IPS-20b (cell line): ENCODE measurements at regions not wholly inside any gene's neighbourhood (a gene's known extent, or its start where the extent isn't known, plus 50 kb on each side); places are given as distances from the start of the nearest gene placed in this dataset.
"Not testable (repeated sequence)": the region's sequence is repeated elsewhere in the genome, so short reads cannot be mapped to it uniquely, and the experiment has no call there.

Source experiments
- H3K27ac ChIP-seq: one replicate; pipeline ENCODE4 v1.5.1; 2013; ENCODE audit warnings: low read length
- H3K27me3 ChIP-seq: 2 replicates; pipeline ENCODE4 v1.6.1; 2013; ENCODE audit warnings: mild to moderate bottlenecking, low read length, inconsistent platforms; ENCODE audit not compliant: insufficient read depth
- H3K36me3 ChIP-seq: 2 replicates; pipeline ENCODE4 v1.6.1; 2013; ENCODE audit warnings: low read depth, mild to moderate bottlenecking, inconsistent platforms, low read length, moderate library complexity; ENCODE audit not compliant: insufficient read depth
- H3K4me1 ChIP-seq: 2 replicates; pipeline ENCODE4 v1.6.1; 2013; ENCODE audit warnings: mild to moderate bottlenecking, control low read depth, inconsistent platforms, low read length, moderate library complexity; ENCODE audit not compliant: insufficient read depth
- H3K4me3 ChIP-seq: 2 replicates; pipeline ENCODE4 v1.5.1; 2013; ENCODE audit warnings: mild to moderate bottlenecking, low read length, inconsistent platforms
- H3K9ac ChIP-seq: 2 replicates; pipeline ENCODE4 v1.6.1; 2013; ENCODE audit warnings: low read depth, mild to moderate bottlenecking, inconsistent platforms, low read length, moderate library complexity
- H3K9me3 ChIP-seq: 2 replicates; pipeline ENCODE4 v1.6.1; 2013; ENCODE audit warnings: mild to moderate bottlenecking, low read depth, low read length, inconsistent platforms; ENCODE audit not compliant: insufficient read depth

- H3K4me1 ChIP-seq, result no peaks in the 10 kb centered on the region
- no peaks in the 10 kb centered on the region for H3K27me3 ChIP-seq
- H3K9ac ChIP-seq, result no peak overlapping the region
- H3K36me3 ChIP-seq, result no peaks in the 10 kb centered on the region
- peaks cover 82% of the 10 kb centered on the region for H3K9me3 ChIP-seq
- no peak overlapping the region for H3K4me3 ChIP-seq
- H3K27ac ChIP-seq, result no peak overlapping the region
Observed at GRCh38 chr7:56199639-56200038, 83.4 kb upstream of the NUPR2 start.

DNA sequence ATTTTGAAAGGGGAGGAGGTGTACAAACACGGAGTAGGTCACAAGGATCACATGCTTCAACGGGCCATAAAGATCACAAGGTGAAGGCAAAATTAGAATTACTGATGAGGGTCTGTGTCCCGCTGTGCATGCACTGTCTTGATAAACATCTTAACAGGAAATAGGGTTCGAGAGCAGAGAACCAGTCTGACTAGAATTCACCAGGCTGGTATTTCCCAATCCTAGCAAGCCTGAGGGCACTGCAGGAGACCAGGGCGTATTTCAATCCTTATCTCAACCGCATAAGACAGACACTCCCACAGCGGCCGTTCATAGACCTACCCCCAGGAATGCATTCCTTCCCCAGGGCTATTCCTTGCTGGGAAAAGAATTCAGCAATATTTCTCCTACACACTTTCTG lies 80.0 kb upstream of the NUPR2 start:
- peaks cover 84% of the 10 kb centered on the region for H3K9me3 ChIP-seq
- H3K9ac ChIP-seq, H3K4me1 ChIP-seq, H3K36me3 ChIP-seq, H3K27me3 ChIP-seq, H3K4me3 ChIP-seq, H3K27ac ChIP-seq: not testable (repeated sequence)

DNA sequence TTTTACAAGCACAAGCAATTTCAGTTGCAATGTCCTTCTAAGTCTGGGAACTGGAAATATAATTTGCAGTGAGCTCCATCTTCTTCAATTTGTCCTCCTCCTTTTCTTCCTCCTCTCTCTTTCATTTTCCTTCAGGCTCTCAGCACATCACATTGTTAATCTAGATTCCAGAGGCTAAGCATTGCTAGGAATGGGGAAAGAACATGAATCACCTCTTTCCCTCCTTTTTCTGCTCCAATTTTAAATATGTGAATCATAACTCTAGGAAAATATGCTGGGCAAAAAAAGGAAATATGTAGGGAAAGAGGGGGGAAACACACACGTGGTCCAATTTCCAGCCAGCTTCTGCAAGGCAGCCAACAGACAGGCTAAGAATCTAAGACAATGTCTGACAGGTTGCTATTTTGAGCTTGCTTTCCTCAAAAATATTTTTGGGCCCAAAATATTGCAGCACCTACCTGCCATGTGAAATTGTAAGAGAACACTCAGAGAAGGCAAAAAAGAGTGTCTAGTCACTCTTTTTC lies 72.7 kb upstream of the NUPR2 start:
- Histone ChIP-seq H3K9me3 (peaks cover 98% of the 10 kb centered on the region), H3K27me3 (no peaks in the 10 kb centered on the region), H3K36me3 (no peaks in the 10 kb centered on the region), H3K4me3 (no peak overlapping the region), H3K9ac (no peak overlapping the region), H3K27ac (no peak overlapping the region), H3K4me1 (no peaks in the 10 kb centered on the region)

DNA sequence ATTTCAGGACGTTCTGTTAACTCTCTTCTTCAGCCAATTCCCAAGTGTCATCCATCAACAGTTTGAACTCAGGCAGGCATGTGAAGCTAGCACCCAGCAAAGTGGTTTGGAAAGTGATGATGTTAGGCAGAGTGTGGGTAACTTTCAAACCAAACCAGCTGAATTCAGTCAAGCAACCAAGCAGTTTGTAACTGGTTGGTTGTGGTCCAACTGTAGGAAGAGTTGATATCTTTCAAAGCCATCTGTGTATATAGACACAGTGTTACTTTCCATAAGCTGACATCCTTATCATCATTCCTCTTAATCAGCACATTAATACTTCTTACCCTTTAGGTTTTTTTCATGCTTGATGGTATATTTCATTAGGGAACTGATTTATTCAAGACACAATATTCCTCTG lies 72.2 kb upstream of the NUPR2 start:
- Histone ChIP-seq H3K9me3 (peaks cover 98% of the 10 kb centered on the region), H3K36me3 (no peaks in the 10 kb centered on the region), H3K27ac (no peak overlapping the region), H3K27me3 (no peaks in the 10 kb centered on the region), H3K4me3 (no peak overlapping the region), H3K4me1 (no peaks in the 10 kb centered on the region), H3K9ac (no peak overlapping the region)

GRCh38 chr7:56181010-56181409 lies 64.8 kb upstream of the NUPR2 start:
- Histone ChIP-seq H3K27me3 (no peaks in the 10 kb centered on the region), H3K9ac (no peak overlapping the region), H3K4me3 (no peak overlapping the region), H3K4me1 (no peaks in the 10 kb centered on the region), H3K27ac (no peak overlapping the region), H3K9me3 (peaks cover 95% of the 10 kb centered on the region), H3K36me3 (no peaks in the 10 kb centered on the region)

- H3K9ac ChIP-seq, result no peak overlapping the region
- H3K27me3 ChIP-seq, result no peaks in the 10 kb centered on the region
Observed at GRCh38 chr7:56175771-56176170, 59.6 kb upstream of the NUPR2 start.

DNA sequence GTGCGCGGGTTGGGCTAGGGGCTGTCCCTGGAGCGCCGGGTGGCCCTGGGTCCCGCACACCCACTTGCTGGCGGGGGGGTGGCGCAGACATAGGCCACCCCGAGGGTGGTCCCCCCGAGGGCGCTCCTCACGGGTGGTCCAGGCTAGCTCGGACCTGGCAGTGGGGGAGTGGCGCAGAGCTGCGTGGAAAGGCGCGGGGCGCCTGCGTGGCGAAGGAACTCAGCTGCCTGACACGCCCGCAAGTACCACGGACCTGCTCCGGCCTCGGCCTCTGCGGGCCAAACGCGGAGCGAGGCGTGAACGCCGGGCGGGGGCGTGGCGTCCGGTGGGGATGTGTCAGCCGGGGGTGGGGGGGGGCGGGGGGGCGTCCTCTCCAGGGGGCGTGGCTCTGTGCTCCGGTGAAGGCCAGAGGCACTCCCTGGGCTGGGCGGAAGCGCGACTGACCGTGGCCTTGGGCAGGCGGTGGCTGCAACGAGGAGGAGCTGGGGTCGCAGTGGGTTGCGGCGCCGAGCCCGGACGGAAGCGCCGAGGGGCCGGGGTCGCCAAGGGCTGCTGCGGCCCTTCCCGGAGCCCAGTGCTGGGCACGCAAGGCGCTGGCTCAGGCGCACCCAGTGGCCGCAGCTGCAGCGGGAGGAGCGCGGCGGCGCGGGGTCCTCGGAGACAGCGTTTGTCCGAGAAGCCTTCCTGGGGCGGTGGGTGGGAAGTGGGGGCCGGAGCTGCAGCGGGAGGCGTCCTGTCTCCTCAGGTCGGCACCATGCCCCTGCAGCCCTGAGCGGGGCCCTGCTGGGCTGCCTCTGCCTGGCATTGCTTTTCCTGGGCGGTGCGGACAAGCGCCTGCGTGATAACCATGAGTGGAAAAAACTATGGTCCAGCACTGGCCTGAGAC lies 58.9 kb upstream of the NUPR2 start:
- H3K9ac ChIP-seq, result no peak overlapping the region
- H3K27me3 ChIP-seq, result no peaks in the 10 kb centered on the region
- H3K36me3 ChIP-seq, result no peaks in the 10 kb centered on the region
- H3K27ac ChIP-seq, result no peak overlapping the region
- H3K9me3 ChIP-seq, result peaks cover 80% of the 10 kb centered on the region
- no peak overlapping the region for H3K4me3 ChIP-seq
- no peaks in the 10 kb centered on the region for H3K4me1 ChIP-seq

More at GRCh38 chr7:56175771-56176170, 59.6 kb upstream of the NUPR2 start:
- Histone ChIP-seq H3K9me3 (peaks cover 80% of the 10 kb centered on the region), H3K4me3 (no peak overlapping the region), H3K27ac (no peak overlapping the region), H3K4me1 (no peaks in the 10 kb centered on the region), H3K36me3 (no peaks in the 10 kb centered on the region)

- H3K4me1 ChIP-seq, result no peaks in the 10 kb centered on the region
- H3K27me3 ChIP-seq, result no peaks in the 10 kb centered on the region
- H3K9me3 ChIP-seq, result peaks cover 81% of the 10 kb centered on the region
- H3K27ac ChIP-seq, result no peak overlapping the region
- no peaks in the 10 kb centered on the region for H3K36me3 ChIP-seq
- no peak overlapping the region for H3K4me3 ChIP-seq
- no peak overlapping the region for H3K9ac ChIP-seq
Observed at GRCh38 chr7:56174346-56174874, 58.2 kb upstream of the NUPR2 start.
